HG03575 (cell line): ENCODE measurements at regions not wholly inside any gene's neighbourhood (a gene's known extent, or its start where the extent isn't known, plus 50 kb on each side); places are given as distances from the start of the nearest gene placed in this dataset.
"Not testable (repeated sequence)": the region's sequence is repeated elsewhere in the genome, so short reads cannot be mapped to it uniquely, and the experiment has no call there.

Experiments
- ATAC-seq: cut with Tn5 transposase; IDR thresholded peaks from one replicate; pipeline ENCODE4 v1.9.1; 2021; ENCODE audit not compliant: unreplicated experiment, insufficient number of reproducible peaks, low FRiP score; ENCODE audit errors: extremely low read depth

DNA sequence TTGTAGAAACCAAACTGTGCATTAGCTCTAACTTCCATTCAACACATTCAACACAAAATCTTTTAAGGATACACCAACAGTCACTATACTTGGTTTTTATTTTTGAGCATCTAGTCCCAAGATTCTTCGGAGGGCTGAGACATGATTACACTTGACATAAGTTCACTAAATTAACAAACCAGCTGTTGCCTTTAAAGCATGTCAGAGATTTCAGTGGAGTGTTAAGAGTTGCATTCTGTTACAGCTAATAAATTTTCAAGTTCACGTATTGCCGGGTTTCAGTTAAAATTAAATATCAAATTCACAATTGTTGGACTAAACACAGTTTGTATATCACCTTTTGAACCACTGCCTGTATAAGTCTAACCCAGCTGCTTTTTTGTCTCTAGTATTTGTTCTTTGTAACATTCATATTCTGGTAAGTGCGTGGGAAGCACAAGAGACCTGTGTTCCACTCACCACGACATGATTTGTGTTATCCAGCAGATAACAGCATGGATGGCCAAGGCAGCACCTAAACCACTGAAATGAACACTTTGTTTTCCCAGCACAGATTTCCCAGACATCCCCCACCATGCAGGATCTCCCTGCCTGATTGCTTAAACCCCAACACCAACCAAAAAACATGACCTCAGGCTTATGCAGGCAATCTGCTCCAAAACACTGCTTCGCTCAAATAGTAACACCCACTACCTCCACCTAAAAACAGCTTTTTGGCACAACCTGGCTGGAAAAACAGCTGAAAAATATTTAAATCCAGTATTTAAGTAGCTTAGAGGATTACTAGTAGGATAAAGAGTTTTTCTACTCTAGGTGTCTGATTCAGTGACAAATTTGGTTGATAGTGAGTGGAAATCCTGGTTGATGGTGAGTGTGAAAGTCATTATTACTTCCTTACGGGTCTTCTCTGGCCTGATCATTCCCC lies 286.5 kb upstream of the NT5E start:
- ATAC-seq = no peak

DNA sequence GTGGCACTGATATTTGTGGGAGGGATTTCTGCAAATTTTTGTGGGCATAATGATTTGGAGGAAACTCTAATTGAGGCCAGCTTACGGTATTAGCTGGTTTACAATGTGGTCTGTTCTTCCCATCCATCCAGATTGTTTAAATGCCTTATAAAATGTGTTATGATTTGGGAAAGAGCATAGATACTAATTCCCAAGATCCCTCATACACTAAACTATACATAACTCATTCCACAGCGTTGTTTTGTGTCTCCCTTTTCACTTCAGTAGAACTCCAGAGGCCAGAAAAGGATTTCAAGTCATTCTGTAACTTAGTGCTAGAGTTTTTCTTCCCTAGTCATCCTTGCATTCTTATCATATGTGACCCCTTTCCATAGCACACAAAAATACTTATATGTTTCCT lies 292.6 kb upstream of the NT5E start:
- ATAC-seq = no peak

DNA sequence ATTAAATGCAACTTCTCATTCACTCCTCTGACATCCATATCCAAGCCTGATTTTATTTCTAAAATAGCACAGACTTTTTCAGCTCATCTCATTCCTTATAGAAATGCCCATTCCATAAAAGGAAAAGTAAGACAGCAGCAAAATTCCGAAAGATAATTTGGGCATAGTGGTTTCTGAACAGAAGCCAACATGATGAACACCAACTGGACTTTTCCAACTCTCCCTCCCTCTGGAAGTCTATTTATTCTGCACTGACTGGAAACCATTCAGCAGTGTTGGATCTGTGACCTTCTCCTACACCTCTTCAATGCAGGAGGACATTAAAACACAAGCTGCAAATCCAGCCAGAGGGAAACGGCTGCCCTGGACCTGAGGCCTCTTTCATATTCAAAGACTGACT lies 306.2 kb upstream of the NT5E start:
- ATAC-seq = no peak

DNA sequence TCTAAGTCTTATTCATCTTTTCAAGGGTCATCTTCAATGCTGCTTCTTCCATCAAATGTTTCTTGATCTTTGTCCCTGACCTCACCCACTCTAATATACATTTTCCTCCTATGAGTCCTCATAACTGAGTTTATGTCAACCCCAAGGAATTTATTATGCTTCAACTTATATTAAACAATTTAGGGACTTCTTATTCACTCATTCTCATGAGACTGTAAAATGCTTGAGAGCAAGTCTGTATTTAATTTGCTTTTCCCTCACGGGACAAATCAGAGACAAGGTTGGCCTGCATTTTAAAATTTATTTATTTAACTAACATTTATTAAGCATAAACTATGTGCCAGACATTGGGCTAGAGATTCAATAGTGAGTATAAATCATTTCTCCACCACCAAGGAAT lies 312.0 kb upstream of the NT5E start:
- no peak for ATAC-seq

DNA sequence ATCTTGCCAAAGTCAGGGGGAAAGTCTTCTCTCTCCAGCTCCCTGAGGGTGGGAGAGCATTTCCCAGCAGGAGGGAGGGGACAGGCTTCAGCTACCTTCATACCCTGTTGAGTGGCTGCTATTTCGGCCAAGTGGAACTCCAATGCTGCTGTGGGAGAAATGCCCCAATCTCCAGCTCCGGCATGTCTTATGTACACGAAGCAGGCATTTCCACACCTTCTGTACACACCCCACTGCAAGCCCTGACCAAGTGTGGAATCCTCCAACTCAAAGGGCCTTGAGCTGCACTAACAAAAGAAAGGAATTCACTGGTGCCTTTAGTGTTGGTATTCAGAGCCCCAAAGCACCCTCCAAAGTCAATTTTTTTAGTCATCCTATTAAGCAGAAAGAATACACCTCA lies 313.6 kb upstream of the NT5E start:
- ATAC-seq = no peak

DNA sequence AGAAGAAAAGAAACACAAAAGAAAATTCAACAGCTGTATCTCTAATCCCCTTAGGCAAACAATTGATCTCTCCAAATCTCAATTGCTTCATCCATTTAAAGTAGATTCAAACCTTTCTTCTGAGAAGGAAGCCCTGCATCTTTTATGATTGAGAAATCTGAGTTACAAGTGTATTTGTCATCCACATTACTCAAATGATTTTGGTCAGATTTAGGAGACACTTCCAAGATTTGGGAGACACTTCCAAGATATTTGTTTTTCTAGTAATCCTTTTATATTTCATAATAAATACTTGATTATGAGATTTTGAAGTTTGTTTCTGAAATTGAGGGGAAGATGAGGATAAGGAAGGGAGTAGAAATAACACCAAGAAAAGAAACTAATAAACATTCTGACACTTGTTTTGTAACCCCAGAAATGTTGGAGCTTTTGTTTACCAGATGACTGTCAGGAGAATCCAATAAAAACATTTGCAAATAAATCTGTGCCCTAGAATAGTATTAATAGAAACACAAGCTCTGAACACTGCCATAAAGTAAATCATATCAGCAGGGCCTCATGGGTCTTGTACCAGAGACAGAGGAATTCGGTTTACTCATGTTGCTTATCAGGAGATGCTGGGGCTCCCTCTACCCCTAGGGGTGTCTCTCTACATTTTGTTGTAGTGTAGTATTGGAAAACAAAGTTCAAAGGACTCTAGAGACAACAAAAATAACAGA lies 314.3 kb upstream of the NT5E start:
- no peak for ATAC-seq

DNA sequence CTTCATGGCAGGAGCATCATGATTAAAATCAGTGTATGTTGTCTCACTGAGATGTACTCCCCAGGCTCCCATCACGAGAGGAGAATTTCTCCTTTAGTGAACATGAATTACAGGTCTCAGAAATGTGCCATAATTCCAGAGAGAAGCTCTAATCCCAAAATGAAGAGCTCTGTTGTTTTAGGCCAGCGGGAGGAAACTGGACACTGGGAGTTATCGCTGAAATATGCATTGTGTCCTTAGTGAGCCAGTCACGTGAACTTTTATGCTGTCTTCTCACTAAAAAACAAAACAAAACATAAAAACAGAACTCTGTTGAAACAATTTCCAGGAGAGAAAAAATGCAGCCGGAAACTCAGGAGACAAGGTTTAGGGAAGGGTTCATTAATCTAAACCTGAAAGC lies 315.7 kb upstream of the NT5E start:
- ATAC-seq = no peak

DNA sequence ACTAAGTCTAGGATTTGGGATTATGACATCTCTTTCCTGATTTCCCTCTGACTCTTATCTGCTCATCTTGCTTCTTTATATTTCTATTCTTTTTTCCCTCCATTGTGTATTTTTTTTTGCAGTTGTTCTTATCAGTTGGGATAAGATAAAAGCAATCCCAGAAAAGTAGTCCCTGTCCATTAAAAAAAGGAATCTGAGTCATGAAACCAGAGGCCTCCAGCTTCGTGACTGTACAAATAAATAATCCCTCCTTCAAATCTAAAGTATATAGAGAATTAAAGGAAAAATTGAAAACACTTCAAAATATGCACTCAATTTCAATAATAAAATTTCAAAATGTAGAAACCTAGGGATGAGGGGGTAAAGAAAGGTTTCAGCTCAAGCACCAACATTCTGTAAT lies 317.8 kb upstream of the NT5E start:
- ATAC-seq = no peak

DNA sequence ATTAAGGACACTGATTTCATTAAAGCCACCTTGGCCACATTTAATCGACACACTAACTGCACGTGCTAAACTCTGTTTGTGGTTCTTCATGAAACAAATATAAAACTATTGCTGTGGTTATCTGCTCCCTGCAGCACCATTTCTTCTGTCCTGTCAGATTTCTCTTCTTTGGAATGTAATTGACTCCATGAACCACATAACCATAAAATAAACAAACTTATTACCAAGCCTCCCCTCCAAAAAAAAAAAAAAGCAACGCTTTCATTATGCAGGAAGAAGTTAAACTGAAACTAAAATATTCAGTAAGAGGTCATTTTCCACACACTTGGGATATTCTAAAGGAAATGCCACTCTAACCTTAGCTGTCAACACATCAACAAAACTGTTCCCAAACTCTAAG lies 319.1 kb upstream of the NT5E start:
- ATAC-seq = no peak

DNA sequence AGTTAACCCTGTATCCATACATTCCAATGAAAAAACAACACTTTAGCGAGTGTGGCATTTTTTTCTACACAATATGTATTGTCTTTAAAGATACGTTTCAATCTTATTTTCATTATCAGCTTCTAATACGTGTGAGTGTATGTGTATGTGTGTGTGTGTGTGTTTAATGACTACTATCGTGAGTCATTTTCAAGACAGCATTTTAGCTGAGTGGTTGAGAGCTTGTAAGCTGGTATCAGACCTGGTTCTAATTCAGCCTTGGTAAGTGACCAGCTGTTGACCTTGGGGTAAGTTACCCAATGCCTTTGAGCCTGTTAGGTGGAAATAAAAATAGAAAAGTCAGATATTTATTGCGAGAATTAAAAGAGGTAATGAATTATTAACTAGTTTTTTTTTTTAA lies 320.0 kb upstream of the NT5E start:
- ATAC-seq = no peak

DNA sequence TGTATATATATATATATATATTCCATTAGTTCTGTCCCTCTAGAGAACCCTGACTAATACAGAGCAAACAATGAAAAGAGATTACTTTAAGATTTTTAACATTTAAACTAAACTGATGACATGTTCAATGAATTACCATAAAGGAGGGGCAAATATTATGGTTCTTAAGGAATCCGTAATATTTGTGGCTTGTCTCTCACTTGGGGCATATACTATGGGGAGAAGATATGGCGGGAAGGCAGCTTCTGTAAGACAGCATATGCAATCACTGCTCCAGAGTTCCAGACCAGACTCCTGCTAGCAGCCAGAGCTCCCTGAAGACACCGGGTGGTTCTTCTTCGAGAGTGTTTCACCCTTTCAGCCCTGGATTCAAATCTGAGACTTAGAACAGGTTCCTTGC lies 321.1 kb upstream of the NT5E start:
- ATAC-seq = no peak

DNA sequence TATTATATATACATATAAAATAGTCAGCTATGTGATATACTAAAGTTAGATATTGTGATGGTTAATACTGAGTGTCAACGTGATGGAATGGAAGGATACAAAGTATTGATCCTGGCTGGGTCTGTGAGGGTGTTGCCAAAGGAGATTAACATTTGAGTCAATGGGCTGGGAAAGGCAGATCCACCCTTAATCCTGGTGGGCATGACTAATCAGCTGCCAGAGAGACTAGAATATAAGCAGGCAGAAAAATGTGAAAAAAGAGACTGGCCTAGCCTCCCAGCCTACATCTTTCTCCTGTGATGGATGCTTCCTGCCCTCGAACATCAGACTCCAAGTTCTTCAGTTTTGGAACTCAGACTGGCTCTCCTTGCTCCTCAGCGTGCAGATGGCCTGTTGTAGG lies 321.6 kb upstream of the NT5E start:
- ATAC-seq = not testable (repeated sequence)

DNA sequence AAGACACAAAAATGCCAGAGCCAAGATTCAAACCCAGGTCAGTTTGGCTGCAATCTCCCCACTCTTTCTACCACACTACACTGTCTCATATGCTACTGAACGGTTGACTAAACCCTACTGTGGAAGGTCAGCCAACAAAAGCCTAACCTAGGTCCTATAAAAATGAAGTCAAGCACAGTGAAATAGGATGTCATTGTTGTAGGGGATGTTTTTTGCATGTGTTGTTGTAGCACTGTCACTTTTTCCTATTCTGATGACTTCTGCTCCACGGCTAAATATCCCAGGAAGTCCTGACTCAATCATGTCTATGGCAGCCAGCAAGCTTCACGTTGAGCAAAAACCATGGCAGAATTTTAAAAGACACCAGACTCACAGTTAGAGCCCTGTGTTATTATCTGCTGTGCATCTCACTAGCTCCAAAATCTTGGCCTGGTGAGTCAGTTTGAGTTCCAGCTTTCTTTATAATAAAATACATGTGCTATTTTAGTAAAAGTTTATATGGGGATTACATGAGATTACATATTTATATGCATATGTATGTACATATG lies 322.1 kb upstream of the NT5E start:
- ATAC-seq = no peak

DNA sequence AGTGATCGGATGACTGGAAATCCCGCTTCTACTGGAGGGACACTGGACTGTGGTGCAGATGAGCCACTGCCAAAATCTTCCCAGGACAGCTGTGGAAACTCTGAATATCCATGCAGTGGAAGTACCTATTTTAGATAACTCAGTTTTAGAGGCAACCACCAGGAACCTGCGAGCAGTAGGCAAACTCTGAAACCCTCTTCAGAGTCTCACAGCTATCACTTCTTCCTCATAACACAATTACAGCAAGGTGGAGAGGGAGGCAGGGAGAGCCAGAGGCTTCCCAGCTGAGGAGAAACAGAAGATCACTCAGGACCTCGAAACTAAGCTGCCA lies 322.8 kb upstream of the NT5E start:
- ATAC-seq = no peak

DNA sequence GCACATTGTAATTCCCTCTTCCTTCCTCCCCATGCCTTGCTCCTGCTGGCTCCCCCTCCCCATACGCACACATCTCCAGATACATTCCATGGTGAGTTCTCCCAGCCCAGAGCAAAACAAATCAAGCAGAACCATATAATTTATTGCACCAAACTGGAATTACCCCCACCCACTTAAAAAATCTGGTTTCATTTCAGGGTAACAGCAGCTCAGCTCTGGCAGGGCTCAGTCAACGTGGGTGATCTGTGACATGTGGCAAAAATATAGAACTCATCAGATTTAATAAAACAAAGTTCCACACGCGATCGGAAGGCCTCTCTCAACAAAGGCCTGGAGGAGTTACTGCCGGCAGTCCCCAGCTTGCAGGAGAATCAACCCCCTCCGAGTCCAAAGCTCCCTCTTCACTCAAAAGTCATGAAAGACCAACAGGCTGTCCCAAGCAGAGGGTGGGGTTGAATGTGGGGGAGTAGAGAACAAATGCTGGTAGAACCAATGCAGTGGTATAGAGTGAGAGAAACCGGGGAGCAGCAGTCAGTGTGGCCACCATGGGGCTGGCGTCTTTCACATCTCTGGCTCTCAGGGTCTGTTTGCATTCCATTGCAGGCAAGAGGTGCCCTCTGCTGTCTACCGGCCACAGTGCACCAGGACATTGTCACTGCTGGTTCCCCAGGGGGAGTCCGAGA lies 323.3 kb upstream of the NT5E start:
- ATAC-seq = no peak

DNA sequence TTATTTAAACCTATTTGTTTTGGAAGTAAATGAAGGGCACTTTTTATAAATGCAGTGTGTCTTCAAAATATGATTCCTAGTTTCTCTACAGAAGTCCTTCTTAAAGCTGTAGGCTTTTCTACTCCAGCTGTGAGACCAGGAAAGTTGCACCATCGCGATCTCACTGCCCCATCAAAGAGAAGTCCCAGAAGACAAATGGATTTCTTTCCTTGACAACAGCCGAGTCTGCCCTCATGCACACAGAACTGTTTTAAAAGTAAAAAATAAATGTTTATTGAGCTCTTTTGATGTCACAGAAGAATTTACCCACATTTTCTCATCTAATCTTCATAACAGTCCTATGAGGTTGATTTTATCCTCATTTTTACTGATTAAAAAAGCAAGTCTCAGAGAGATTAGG lies 324.4 kb upstream of the NT5E start:
- no peak for ATAC-seq

DNA sequence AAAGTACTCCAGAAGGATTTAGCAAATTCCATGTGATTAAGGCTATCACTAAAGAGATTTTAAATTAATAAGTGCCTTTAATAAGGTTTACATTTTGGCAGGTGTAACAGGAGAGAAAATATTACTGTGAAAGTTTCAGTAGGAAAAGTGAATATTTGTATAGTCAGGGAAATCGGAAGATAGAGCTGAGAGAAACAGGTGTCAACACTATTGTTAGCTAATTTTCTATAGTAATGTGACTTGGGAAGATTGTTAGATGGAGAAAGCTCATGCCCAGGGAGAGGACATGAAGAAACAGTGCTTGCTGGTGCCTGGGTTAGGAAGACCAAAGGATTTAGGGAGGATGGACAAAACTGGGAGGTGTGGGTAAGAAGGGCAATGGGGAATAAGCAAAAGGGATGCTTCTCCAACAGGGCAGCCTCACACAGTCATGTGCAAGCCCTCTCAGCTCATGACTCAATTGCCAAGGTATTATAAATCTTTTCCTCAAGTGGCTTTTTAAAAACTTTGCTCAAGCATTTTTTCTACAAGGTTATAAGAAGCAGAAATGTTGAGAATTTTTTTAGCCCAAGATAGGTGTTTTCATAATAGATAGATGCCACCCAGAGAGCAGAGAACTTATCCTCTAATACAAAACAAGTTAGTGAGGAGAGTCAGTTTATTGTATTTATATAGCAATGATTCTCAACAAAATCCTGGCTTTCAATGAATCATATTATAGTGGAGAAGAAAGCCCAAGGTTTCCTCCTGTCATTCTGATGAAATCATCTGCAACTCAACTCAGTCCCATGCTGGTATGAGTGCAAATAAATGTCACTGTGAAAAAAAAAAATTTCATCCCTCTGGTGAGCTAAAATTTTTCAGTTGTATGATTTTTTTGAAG lies 325.2 kb upstream of the NT5E start:
- no peak for ATAC-seq

DNA sequence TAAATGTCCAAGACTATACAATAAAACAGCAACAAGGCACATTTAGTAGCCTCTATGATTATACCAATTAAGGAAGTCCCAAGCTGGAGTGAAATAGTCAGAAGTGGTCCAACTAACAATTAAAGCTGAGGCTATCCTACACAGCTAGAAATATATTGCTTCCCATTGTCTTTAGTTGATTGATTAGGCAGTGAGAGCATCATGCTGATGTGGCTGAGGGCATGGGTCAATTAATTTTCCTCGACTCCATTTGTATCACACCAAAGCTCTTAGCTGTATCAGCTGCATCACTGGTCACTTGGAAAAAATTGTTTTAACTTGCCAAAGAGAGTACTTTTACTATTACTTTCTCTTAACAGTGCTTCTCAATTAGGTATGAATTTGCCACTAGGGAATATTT lies 328.7 kb upstream of the NT5E start:
- ATAC-seq = no peak

DNA sequence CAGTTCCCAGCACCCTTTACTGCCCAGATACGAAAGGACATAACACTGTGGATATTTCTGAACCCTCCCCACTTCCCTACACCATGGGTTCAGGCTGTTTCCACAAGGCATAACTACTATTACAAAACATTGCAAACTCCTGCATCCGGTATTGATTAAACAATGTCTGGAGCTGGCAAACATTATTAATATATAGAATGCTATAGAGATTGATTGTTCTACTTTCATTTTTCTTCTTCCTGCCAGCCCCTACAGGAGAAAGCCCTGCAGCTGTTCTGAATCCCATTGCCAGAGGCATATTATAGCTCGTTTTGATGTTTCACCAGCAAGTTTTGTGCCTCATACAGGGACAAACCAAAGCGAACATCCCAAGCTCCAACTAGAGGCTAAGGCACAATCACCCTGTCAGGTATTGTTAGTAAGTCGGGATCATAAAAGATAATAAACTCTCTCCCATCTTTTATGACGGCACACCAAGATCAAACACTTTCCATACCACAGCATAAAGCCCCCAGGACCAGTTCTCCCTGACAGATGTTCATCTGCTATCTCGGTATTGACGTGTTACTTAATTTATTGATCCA lies 331.1 kb upstream of the NT5E start:
- no peak for ATAC-seq
